Testis (tissue), 2 donors: ENCODE measurements at regions not wholly inside any gene's neighbourhood (a gene's known extent, or its start where the extent isn't known, plus 50 kb on each side); places are given as distances from the start of the nearest gene placed in this dataset.

Experiments
- POLR2A ChIP-seq: fragments of 450-650 bp; IDR thresholded peaks from one replicate; pipeline ENCODE4 v1.6.1; 2017; ENCODE audit warnings: antibody characterized with exemption, mild to moderate bottlenecking, moderate library complexity
- TF ChIP-seq, protein P1 (sequence below), 3 experiments: fragments of 450-650 bp in 2 of 3; fragments of 200-600 bp in 1 of 3; sonication (generic) in 1 of 3; IDR thresholded peaks; one replicate each; pipeline ENCODE4 v1.5.1; 2016 to 2019; ENCODE audit warnings: antibody characterized with exemption in 3 of 3, mild to moderate bottlenecking in 2 of 3, moderate library complexity in 1 of 3

DNA sequence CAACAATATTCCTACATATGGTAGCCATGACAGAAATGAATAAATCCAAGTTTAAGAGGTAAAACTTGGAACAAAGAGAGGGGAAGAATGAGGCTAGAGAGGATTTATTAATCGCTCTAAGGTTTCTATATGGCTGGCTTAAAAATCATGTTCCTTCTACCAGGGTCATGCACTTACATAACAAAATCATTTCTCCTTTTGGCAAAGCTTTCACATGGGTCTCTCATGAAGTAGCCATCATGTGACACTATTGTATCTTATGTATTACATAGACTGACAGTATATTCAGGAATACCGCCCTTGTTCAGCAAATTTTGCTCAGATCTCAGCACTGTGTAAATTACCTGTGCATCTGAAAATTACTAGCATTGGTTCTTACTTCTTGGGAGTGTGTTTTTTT is 1554.5 kb upstream of the SLC39A10 start:
- TF ChIP-seq, protein P1, sequence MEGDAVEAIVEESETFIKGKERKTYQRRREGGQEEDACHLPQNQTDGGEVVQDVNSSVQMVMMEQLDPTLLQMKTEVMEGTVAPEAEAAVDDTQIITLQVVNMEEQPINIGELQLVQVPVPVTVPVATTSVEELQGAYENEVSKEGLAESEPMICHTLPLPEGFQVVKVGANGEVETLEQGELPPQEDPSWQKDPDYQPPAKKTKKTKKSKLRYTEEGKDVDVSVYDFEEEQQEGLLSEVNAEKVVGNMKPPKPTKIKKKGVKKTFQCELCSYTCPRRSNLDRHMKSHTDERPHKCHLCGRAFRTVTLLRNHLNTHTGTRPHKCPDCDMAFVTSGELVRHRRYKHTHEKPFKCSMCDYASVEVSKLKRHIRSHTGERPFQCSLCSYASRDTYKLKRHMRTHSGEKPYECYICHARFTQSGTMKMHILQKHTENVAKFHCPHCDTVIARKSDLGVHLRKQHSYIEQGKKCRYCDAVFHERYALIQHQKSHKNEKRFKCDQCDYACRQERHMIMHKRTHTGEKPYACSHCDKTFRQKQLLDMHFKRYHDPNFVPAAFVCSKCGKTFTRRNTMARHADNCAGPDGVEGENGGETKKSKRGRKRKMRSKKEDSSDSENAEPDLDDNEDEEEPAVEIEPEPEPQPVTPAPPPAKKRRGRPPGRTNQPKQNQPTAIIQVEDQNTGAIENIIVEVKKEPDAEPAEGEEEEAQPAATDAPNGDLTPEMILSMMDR (IDR thresholded peaks at IDR 0.05), result no peak
- TF ChIP-seq POLR2A, result no peak
